Astrocyte (in vitro differentiated cells and primary cell): ENCODE measurements at regions not wholly inside any gene's neighbourhood (a gene's known extent, or its start where the extent isn't known, plus 50 kb on each side); places are given as distances from the start of the nearest gene placed in this dataset.

Experiments
- CTCF ChIP-seq: IDR thresholded peaks from 2 replicates; pipeline ENCODE4 v1.5.1; 2011; ENCODE audit warnings: low read depth, mild to moderate bottlenecking, inconsistent platforms, low read length, moderate library complexity; ENCODE audit not compliant: insufficient read depth
- EZH2 ChIP-seq: IDR thresholded peaks from 2 replicates; pipeline ENCODE4 v1.6.1; 2012; ENCODE audit warnings: mild to moderate bottlenecking, low read length, inconsistent platforms; ENCODE audit not compliant: insufficient read depth

- TF ChIP-seq CTCF, result no peak
- TF ChIP-seq EZH2, result no peak
Observed at GRCh38 chr3:28718074-28718849, 369.6 kb upstream of the AZI2 start.
